Mesenchymal stem cell (in vitro differentiated cells and primary cell): ENCODE measurements at regions not wholly inside any gene's neighbourhood (a gene's known extent, or its start where the extent isn't known, plus 50 kb on each side); places are given as distances from the start of the nearest gene placed in this dataset.

Experiments used
- DNase-seq: peaks from one replicate; pipeline ENCODE4 v3.0.0-alpha.2; 2013
- H2AFZ ChIP-seq: one replicate; pipeline ENCODE4 v1.6.1; 2013; ENCODE audit warnings: low read depth, mild to moderate bottlenecking, control low read depth, inconsistent platforms, low read length, moderate library complexity
- H2AK5ac ChIP-seq: 2 replicates; pipeline ENCODE4 v1.6.1; 2013; ENCODE audit warnings: low read length, moderate library complexity, mild to moderate bottlenecking, inconsistent platforms; ENCODE audit not compliant: severe bottlenecking
- H2BK120ac ChIP-seq: one replicate; pipeline ENCODE4 v1.6.1; 2013; ENCODE audit warnings: low read depth, mild to moderate bottlenecking, inconsistent platforms, low read length, moderate library complexity
- H2BK12ac ChIP-seq, 2 experiments: one replicate each; pipeline ENCODE4 v1.6.1; 2013; ENCODE audit warnings: inconsistent platforms in 2 of 2, low read length in 2 of 2, mild to moderate bottlenecking in 2 of 2, moderate library complexity in 2 of 2, control low read depth in 1 of 2
- H2BK15ac ChIP-seq: one replicate; pipeline ENCODE4 v1.6.1; 2013; ENCODE audit warnings: mild to moderate bottlenecking, low read depth, inconsistent platforms; ENCODE audit not compliant: poor library complexity, severe bottlenecking
- H2BK5ac ChIP-seq: 2 replicates; pipeline ENCODE4 v1.6.1; 2013; ENCODE audit warnings: low read depth, mild to moderate bottlenecking, low read length, control low read depth, inconsistent platforms; ENCODE audit not compliant: poor library complexity, severe bottlenecking
- H3K14ac ChIP-seq, 2 experiments: one replicate each; pipeline ENCODE4 v1.6.1; 2013; ENCODE audit warnings: inconsistent platforms in 2 of 2, low read length in 2 of 2, control low read depth in 1 of 2, mild to moderate bottlenecking in 1 of 2, moderate library complexity in 1 of 2
- H3K18ac ChIP-seq, 2 experiments: one replicate each; pipeline ENCODE4 v1.6.1; 2013; ENCODE audit warnings: inconsistent platforms in 2 of 2, low read length in 2 of 2, control low read depth in 1 of 2, low read depth in 1 of 2, mild to moderate bottlenecking in 1 of 2
- H3K23ac ChIP-seq, 2 experiments: one replicate each; pipeline ENCODE4 v1.6.1; 2013; ENCODE audit warnings: inconsistent platforms in 2 of 2, low read length in 2 of 2, mild to moderate bottlenecking in 2 of 2, moderate library complexity in 2 of 2, control low read depth in 1 of 2
- H3K27ac ChIP-seq: 2 replicates; pipeline ENCODE4 v1.5.1; 2013; ENCODE audit warnings: mild to moderate bottlenecking, moderate library complexity, low read length, control low read depth, inconsistent platforms; ENCODE audit not compliant: poor library complexity, severe bottlenecking
- H3K27me3 ChIP-seq, 2 experiments: 2 replicates each; pipeline versions ENCODE4 v1.6.1 to v1.7.0; 2013; ENCODE audit warnings: low read length in 2 of 2, mild to moderate bottlenecking in 2 of 2, moderate library complexity in 2 of 2, control low read depth in 1 of 2, inconsistent platforms in 1 of 2; ENCODE audit not compliant: control insufficient read depth in 1 of 2, insufficient read depth in 1 of 2
- H3K36me3 ChIP-seq, 2 experiments: 2 replicates each; pipeline versions ENCODE4 v1.6.1 to v1.7.0; 2013; ENCODE audit warnings: low read length in 2 of 2, control low read depth in 1 of 2, inconsistent platforms in 1 of 2, low read depth in 1 of 2, mild to moderate bottlenecking in 1 of 2; ENCODE audit not compliant: insufficient read depth in 2 of 2, control insufficient read depth in 1 of 2
- H3K4ac ChIP-seq, 2 experiments: one replicate each; pipeline ENCODE4 v1.6.1; 2013; ENCODE audit warnings: inconsistent platforms in 2 of 2, low read length in 2 of 2, mild to moderate bottlenecking in 2 of 2, moderate library complexity in 2 of 2, control low read depth in 1 of 2, low read depth in 1 of 2
- H3K4me1 ChIP-seq: 2 replicates; pipeline ENCODE4 v1.6.1; 2013; ENCODE audit warnings: low read depth, low read length, control low read depth; ENCODE audit not compliant: control insufficient read depth, insufficient read depth
- H3K4me2 ChIP-seq: 2 replicates; pipeline ENCODE4 v1.6.1; 2013; ENCODE audit warnings: low read length, mild to moderate bottlenecking, inconsistent platforms; ENCODE audit not compliant: poor library complexity, severe bottlenecking
- H3K4me3 ChIP-seq, 2 experiments: 2 replicates each; pipeline versions ENCODE4 v1.5.1 to v1.7.0; 2013; ENCODE audit warnings: low read length in 2 of 2, mild to moderate bottlenecking in 2 of 2, control low read depth in 1 of 2, low read depth in 1 of 2; ENCODE audit not compliant: insufficient read depth in 1 of 2
- H3K79me1 ChIP-seq: replicated peaks from 2 replicates; pipeline ENCODE4 v1.6.1; 2013; ENCODE audit warnings: mild to moderate bottlenecking, control low read depth, low read length, inconsistent platforms; ENCODE audit not compliant: poor library complexity, severe bottlenecking
- H3K9ac ChIP-seq: 2 replicates; pipeline ENCODE4 v1.7.0; 2013; ENCODE audit warnings: mild to moderate bottlenecking, low read length, moderate library complexity
- H3K9me3 ChIP-seq: 2 replicates; pipeline ENCODE4 v1.7.0; 2013; ENCODE audit warnings: mild to moderate bottlenecking, low read length; ENCODE audit not compliant: control insufficient read depth
- H4K8ac ChIP-seq: one replicate; pipeline ENCODE4 v1.6.1; 2013; ENCODE audit warnings: inconsistent platforms, mild to moderate bottlenecking, low read length, moderate library complexity
- H4K91ac ChIP-seq: one replicate; pipeline ENCODE4 v1.6.1; 2013; ENCODE audit warnings: mild to moderate bottlenecking, low read length, inconsistent platforms
- WGBS: methylation state at CpG from one replicate; pipeline ENCODE4 v1.1.7; 2013; ENCODE audit warnings: mixed read lengths; 5-methylcytosine and 5-hydroxymethylcytosine counted together

- Histone ChIP-seq H3K36me3 (no peaks in the 10 kb centered on the region), H3K9ac (no peak overlapping the region), H2BK5ac (no peak overlapping the region), H3K4me3 (no peak overlapping the region), H2BK15ac (no peak overlapping the region), H2BK120ac (no peak overlapping the region), H2AFZ (no peak overlapping the region), H3K14ac (no peak overlapping the region), H3K27me3 (no peaks in the 10 kb centered on the region), H4K91ac (no peak overlapping the region), H3K79me1 (no peaks in the 10 kb centered on the region), H2AK5ac (no peak overlapping the region), H3K23ac (no peak overlapping the region), H4K8ac (no peak overlapping the region), H3K9me3 (no peaks in the 10 kb centered on the region), H3K27ac (no peak overlapping the region), H2BK12ac (no peak overlapping the region), H3K18ac (no peak overlapping the region), H3K4ac (no peak overlapping the region), H3K4me1 (peaks cover 2% of the 10 kb centered on the region), H3K4me2 (no peak overlapping the region)
- no CpG with 5 or more reads among the region's 1 CpG for WGBS
- no peak for DNase-seq
Measured at GRCh38 chr1:239763850-239764249, 327.8 kb upstream of the FMN2 start.

GRCh38 chr1:239764546-239764945 is 327.1 kb upstream of the FMN2 start:
- 69% methylated on average over 2 of the region's 2 CpGs for WGBS
- no peaks in the 10 kb centered on the region for H3K36me3 ChIP-seq
- no peak overlapping the region for H3K4me3 ChIP-seq
- no peak overlapping the region for H2AFZ ChIP-seq
- no peaks in the 10 kb centered on the region for H3K9me3 ChIP-seq
- H4K8ac ChIP-seq = no peak overlapping the region
- H3K14ac ChIP-seq = no peak overlapping the region
- H2BK120ac ChIP-seq = no peak overlapping the region
- H3K27ac ChIP-seq = no peak overlapping the region
- H4K91ac ChIP-seq = no peak overlapping the region
- H3K9ac ChIP-seq = no peak overlapping the region
- no peak overlapping the region for H3K23ac ChIP-seq
- no peak overlapping the region for H3K4ac ChIP-seq
- H2BK5ac ChIP-seq = no peak overlapping the region
- H2BK15ac ChIP-seq = no peak overlapping the region
- no peak overlapping the region for H3K4me2 ChIP-seq
- no peaks in the 10 kb centered on the region for H3K79me1 ChIP-seq
- no peaks in the 10 kb centered on the region for H3K27me3 ChIP-seq
- DNase-seq = no peak
- no peak overlapping the region for H3K18ac ChIP-seq
- H3K4me1 ChIP-seq = peaks cover 2% of the 10 kb centered on the region
- H2AK5ac ChIP-seq = no peak overlapping the region
- no peak overlapping the region for H2BK12ac ChIP-seq

GRCh38 chr1:239765163-239765562 is 326.5 kb upstream of the FMN2 start:
- no peaks in the 10 kb centered on the region for H3K27me3 ChIP-seq
- H3K18ac ChIP-seq = no peak overlapping the region
- no peak overlapping the region for H3K27ac ChIP-seq
- no peak overlapping the region for H3K9ac ChIP-seq
- H2BK120ac ChIP-seq = no peak overlapping the region
- no peak overlapping the region for H2AFZ ChIP-seq
- H2BK12ac ChIP-seq = no peak overlapping the region
- no peak overlapping the region for H3K23ac ChIP-seq
- no peaks in the 10 kb centered on the region for H3K79me1 ChIP-seq
- no peak overlapping the region for H2AK5ac ChIP-seq
- no peak overlapping the region for H3K4ac ChIP-seq
- H3K14ac ChIP-seq = no peak overlapping the region
- no peak overlapping the region for H4K91ac ChIP-seq
- no peak overlapping the region for H2BK15ac ChIP-seq
- H3K36me3 ChIP-seq = no peaks in the 10 kb centered on the region
- no peak for DNase-seq
- no peak overlapping the region for H2BK5ac ChIP-seq
- no peaks in the 10 kb centered on the region for H3K9me3 ChIP-seq
- no peak overlapping the region for H3K4me2 ChIP-seq
- H3K4me1 ChIP-seq = peaks cover 2% of the 10 kb centered on the region
- no peak overlapping the region for H4K8ac ChIP-seq
- WGBS = 39% methylated on average over 2 of the region's 5 CpGs
- H3K4me3 ChIP-seq = no peak overlapping the region

GRCh38 chr1:239771550-239771949 is 320.1 kb upstream of the FMN2 start:
- no peak overlapping the region for H2AFZ ChIP-seq
- no peak overlapping the region for H4K91ac ChIP-seq
- H2BK5ac ChIP-seq = no peak overlapping the region
- H3K9ac ChIP-seq = no peak overlapping the region
- no peak overlapping the region for H3K4me3 ChIP-seq
- H2BK15ac ChIP-seq = no peak overlapping the region
- no peak overlapping the region for H4K8ac ChIP-seq
- no peak overlapping the region for H3K4ac ChIP-seq
- H3K14ac ChIP-seq = no peak overlapping the region
- DNase-seq = no peak
- H3K18ac ChIP-seq = no peak overlapping the region
- no peaks in the 10 kb centered on the region for H3K27me3 ChIP-seq
- no peak overlapping the region for H3K27ac ChIP-seq
- WGBS = 73% methylated on average over 1 of the region's 2 CpGs
- H3K23ac ChIP-seq = no peak overlapping the region
- no peaks in the 10 kb centered on the region for H3K79me1 ChIP-seq
- H2BK120ac ChIP-seq = no peak overlapping the region
- no peaks in the 10 kb centered on the region for H3K36me3 ChIP-seq
- no peaks in the 10 kb centered on the region for H3K4me1 ChIP-seq
- no peak overlapping the region for H2AK5ac ChIP-seq
- H3K9me3 ChIP-seq = no peaks in the 10 kb centered on the region
- no peak overlapping the region for H2BK12ac ChIP-seq
- no peak overlapping the region for H3K4me2 ChIP-seq
